WI38 (cell line): ENCODE measurements at regions not wholly inside any gene's neighbourhood (a gene's known extent, or its start where the extent isn't known, plus 50 kb on each side); places are given as distances from the start of the nearest gene placed in this dataset.

Experiments used
- H3K4me3 ChIP-seq: 2 replicates; pipeline ENCODE4 v1.5.1; 2011; ENCODE audit warnings: low read depth, mild to moderate bottlenecking, control low read depth, low read length
- CTCF ChIP-seq: IDR thresholded peaks from 2 replicates; pipeline ENCODE4 v1.5.1; 2012; ENCODE audit warnings: low read depth, mild to moderate bottlenecking, control low read depth, low read length

GRCh38 chr12:98402671-98403070, 112.7 kb upstream of the TMPO start:
- H3K4me3 ChIP-seq = no peak overlapping the region
- no peak for TF ChIP-seq CTCF

- no peak overlapping the region for H3K4me3 ChIP-seq
- TF ChIP-seq CTCF = no peak
Measured at GRCh38 chr12:98403385-98403784, 112.0 kb upstream of the TMPO start.

- H3K4me3 ChIP-seq = no peak overlapping the region
- TF ChIP-seq CTCF = no peak
Measured at GRCh38 chr12:98403936-98404335, 111.5 kb upstream of the TMPO start.

- TF ChIP-seq CTCF = no peak
Measured at GRCh38 chr12:98405805-98406366, 109.5 kb upstream of the TMPO start.

GRCh38 chr12:98406378-98406777, 109.0 kb upstream of the TMPO start:
- TF ChIP-seq CTCF = no peak
- H3K4me3 ChIP-seq = no peak overlapping the region

More at GRCh38 chr12:98405805-98406366, 109.5 kb upstream of the TMPO start:
- H3K4me3 ChIP-seq = no peak overlapping the region

- TF ChIP-seq CTCF = no peak
- no peak overlapping the region for H3K4me3 ChIP-seq
Measured at GRCh38 chr12:98408681-98409080, 106.7 kb upstream of the TMPO start.

- TF ChIP-seq CTCF = no peak
- no peak overlapping the region for H3K4me3 ChIP-seq
Measured at GRCh38 chr12:98409548-98409947, 105.8 kb upstream of the TMPO start.
